ENCODE measurements at regions not wholly inside any gene's neighbourhood (a gene's known extent, or its start where the extent isn't known, plus 50 kb on each side); places are given as distances from the start of the nearest gene placed in this dataset.

DNA sequence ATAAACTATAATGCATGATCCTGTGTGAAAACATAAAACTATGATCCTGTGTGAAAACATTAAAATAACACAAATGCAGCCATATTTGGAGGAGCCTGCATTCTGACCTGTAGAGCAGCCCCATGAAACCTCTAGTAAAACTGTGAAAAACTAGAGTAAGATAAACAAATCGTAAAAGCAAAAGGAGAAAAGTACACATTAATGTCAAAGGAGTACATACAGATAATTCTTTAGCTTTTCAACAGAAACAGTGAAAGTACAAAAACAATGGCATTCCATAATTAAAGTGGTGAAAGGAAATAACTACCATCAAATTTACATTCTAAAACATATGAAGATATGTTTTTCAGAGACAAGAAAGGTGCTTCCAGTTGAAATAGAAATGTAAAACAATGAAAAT, 1267.2 kb downstream of the SLITRK1 start:
- Histone ChIP-seq H3K4me3 (ENCODE audit: low read length in 3 of 3) (no peak overlapping the region), H3K4me1 (ENCODE audit: control insufficient read depth in 2 of 3, insufficient read depth in 2 of 3, low read depth in 1 of 3, low read length in 3 of 3) (no peaks in the 10 kb centered on the region), H3K9me3 (ENCODE audit: control insufficient read depth in 2 of 3, insufficient read depth in 1 of 3, low read length in 3 of 3) (no peaks in the 10 kb centered on the region), H3K36me3 (ENCODE audit: control insufficient read depth in 2 of 3, insufficient read depth in 3 of 3, low read length in 3 of 3) (no peaks in the 10 kb centered on the region), H3K27ac (ENCODE audit: low read depth in 2 of 2, low read length in 2 of 2) (no peak overlapping the region), H3K9ac (ENCODE audit: low read length in 3 of 3) (no peak overlapping the region), H3K27me3 (ENCODE audit: control insufficient read depth, insufficient read depth, low read length) (no peaks in the 10 kb centered on the region)
- TF ChIP-seq, protein P1, sequence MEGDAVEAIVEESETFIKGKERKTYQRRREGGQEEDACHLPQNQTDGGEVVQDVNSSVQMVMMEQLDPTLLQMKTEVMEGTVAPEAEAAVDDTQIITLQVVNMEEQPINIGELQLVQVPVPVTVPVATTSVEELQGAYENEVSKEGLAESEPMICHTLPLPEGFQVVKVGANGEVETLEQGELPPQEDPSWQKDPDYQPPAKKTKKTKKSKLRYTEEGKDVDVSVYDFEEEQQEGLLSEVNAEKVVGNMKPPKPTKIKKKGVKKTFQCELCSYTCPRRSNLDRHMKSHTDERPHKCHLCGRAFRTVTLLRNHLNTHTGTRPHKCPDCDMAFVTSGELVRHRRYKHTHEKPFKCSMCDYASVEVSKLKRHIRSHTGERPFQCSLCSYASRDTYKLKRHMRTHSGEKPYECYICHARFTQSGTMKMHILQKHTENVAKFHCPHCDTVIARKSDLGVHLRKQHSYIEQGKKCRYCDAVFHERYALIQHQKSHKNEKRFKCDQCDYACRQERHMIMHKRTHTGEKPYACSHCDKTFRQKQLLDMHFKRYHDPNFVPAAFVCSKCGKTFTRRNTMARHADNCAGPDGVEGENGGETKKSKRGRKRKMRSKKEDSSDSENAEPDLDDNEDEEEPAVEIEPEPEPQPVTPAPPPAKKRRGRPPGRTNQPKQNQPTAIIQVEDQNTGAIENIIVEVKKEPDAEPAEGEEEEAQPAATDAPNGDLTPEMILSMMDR (IDR thresholded peaks at IDR 0.05; ENCODE audit: borderline replicate concordance, extremely low read depth, insufficient read depth) = no peak
- intact Hi-C loops (cut with DNase I) = no loop called here
- FAIRE-seq (no peak), DNase-seq (peak in 1 of 5 donors; percentile 0)

DNA sequence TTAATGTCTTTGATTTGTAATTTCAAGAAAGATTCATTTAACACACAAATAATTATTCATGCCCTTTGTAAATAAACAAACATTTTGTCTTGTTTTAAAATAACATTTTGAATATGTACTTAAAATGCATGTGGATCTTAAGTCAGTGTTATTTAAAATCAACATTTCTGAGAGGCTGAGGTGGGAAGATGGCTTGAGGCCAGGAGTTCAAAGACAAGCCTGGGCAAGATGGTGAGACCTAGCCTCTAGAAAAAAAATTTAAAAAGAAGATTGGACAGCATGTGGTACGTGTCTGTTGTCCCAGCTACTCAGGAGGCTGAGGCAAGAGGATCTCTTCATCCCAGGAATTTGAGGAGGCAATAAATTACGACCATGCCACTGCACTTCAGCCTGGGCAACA, 1268.2 kb downstream of the SLITRK1 start:
- FAIRE-seq (no peak), DNase-seq (peak in 2 of 5 donors; percentile 2 to 9)
- Histone ChIP-seq H3K4me3 (ENCODE audit: low read length in 3 of 3) (no peak overlapping the region), H3K9me3 (ENCODE audit: control insufficient read depth in 2 of 3, insufficient read depth in 1 of 3, low read length in 3 of 3) (no peaks in the 10 kb centered on the region), H3K27ac (ENCODE audit: low read depth in 2 of 2, low read length in 2 of 2) (no peak overlapping the region), H3K27me3 (ENCODE audit: control insufficient read depth, insufficient read depth, low read length) (no peaks in the 10 kb centered on the region), H3K36me3 (ENCODE audit: control insufficient read depth in 2 of 3, insufficient read depth in 3 of 3, low read length in 3 of 3) (no peaks in the 10 kb centered on the region), H3K4me1 (ENCODE audit: control insufficient read depth in 2 of 3, insufficient read depth in 2 of 3, low read depth in 1 of 3, low read length in 3 of 3) (no peaks in the 10 kb centered on the region), H3K9ac (ENCODE audit: low read length in 3 of 3) (no peak overlapping the region)
- TF ChIP-seq, protein P1 (IDR thresholded peaks at IDR 0.05; ENCODE audit: borderline replicate concordance, extremely low read depth, insufficient read depth) = no peak
- intact Hi-C loops (cut with DNase I) = no loop called here

DNA sequence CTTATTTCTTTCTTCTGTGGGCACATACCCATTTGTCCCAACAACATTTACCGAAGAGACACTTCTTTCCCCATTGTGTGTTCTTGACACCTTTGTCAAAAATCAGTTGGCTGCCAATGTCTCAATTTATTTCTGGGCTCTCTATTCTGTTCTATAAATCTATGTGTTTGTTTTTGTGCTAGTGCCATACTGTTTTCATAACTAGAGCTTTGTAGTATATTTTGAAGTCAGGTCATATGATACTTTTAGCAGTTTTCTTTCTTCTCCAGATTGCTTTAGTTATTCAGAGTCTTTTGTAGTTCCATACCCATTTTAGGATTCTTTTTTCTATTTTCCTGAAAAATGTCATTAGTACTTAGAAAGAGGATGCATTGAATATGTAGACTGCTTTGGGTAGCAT, 1276.3 kb downstream of the SLITRK1 start:
- TF ChIP-seq, protein P1 (IDR thresholded peaks at IDR 0.05; ENCODE audit: borderline replicate concordance, extremely low read depth, insufficient read depth) = no peak
- H3K4me1 ChIP-seq (ENCODE audit: control insufficient read depth in 2 of 3, insufficient read depth in 2 of 3, low read depth in 1 of 3, low read length in 3 of 3) = no peaks in the 10 kb centered on the region
- intact Hi-C loops (cut with DNase I) = no loop called here
- H3K4me3 ChIP-seq (ENCODE audit: low read length in 3 of 3) = no peak overlapping the region
- no peak overlapping the region for H3K9ac ChIP-seq (ENCODE audit: low read length in 3 of 3)
- no peak for DNase-seq
- H3K36me3 ChIP-seq (ENCODE audit: control insufficient read depth in 2 of 3, insufficient read depth in 3 of 3, low read length in 3 of 3) = no peaks in the 10 kb centered on the region
- no peak for FAIRE-seq
- no peaks in the 10 kb centered on the region for H3K27me3 ChIP-seq (ENCODE audit: control insufficient read depth, insufficient read depth, low read length)
- H3K27ac ChIP-seq (ENCODE audit: low read depth in 2 of 2, low read length in 2 of 2) = no peak overlapping the region
- peaks cover 0 to 2% (median 0%) of the 10 kb centered on the region in 3 donors for H3K9me3 ChIP-seq (ENCODE audit: control insufficient read depth in 2 of 3, insufficient read depth in 1 of 3, low read length in 3 of 3)

DNA sequence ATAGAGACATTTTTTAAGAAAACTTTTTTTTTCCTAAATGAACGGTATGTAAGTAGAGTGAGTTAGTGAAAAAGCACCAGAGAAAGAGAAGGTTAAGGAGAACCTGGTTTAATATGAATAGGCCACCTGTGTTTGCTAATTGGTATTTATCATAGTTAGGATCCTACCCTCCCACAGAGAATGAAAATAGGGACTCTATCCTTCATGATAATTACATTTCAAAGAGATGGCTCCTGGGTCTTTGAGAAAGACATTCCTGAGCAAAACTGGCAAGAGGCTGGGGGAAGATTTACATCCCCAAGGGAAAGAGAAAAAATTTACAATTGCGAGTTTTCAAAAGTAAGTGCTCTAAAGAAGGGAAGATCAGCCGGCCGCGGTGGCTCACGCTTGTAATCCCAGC, 1284.5 kb downstream of the SLITRK1 start:
- FAIRE-seq (no peak), DNase-seq (peak in 1 of 5 donors; percentile 27)
- no peak overlapping the region for H3K4me3 ChIP-seq (ENCODE audit: low read length in 3 of 3)
- H3K27me3 ChIP-seq (ENCODE audit: control insufficient read depth, insufficient read depth, low read length) = no peaks in the 10 kb centered on the region
- intact Hi-C loops (cut with DNase I) = no loop called here
- H3K9me3 ChIP-seq (ENCODE audit: control insufficient read depth in 2 of 3, insufficient read depth in 1 of 3, low read length in 3 of 3) = no peaks in the 10 kb centered on the region
- H3K36me3 ChIP-seq (ENCODE audit: control insufficient read depth in 2 of 3, insufficient read depth in 3 of 3, low read length in 3 of 3) = no peaks in the 10 kb centered on the region
- no peaks in the 10 kb centered on the region for H3K4me1 ChIP-seq (ENCODE audit: control insufficient read depth in 2 of 3, insufficient read depth in 2 of 3, low read depth in 1 of 3, low read length in 3 of 3)
- TF ChIP-seq, protein P1 (IDR thresholded peaks at IDR 0.05; ENCODE audit: borderline replicate concordance, extremely low read depth, insufficient read depth) = no peak
- H3K27ac ChIP-seq (ENCODE audit: low read depth in 2 of 2, low read length in 2 of 2) = no peak overlapping the region
- no peak overlapping the region for H3K9ac ChIP-seq (ENCODE audit: low read length in 3 of 3)
